ENCODE measurements at regions not wholly inside any gene's neighbourhood (a gene's known extent, or its start where the extent isn't known, plus 50 kb on each side); places are given as distances from the start of the nearest gene placed in this dataset.

DNA sequence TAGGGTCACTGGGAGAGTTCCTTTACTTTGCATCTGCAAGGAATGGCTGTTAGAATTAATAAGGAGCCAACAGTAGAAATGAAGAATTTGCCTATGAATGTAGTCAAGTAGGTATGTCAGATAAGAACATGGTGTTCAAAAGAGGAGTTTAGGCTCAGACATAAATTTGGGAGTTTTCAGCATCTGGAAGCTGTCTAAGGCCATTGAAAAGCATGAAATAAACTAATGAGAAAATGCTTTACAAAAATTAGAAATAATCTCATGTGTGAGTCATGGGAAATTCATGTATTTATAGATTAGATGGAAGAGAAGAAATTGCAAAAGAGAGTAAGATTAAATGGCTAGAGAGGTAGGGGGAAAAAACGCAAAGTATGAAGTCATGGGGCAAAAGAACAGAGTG, 201.9 kb downstream of the DIPK2A start:
- Histone ChIP-seq H3K9me3 (no peaks in the 10 kb centered on the region), H3K36me3 (no peaks in the 10 kb centered on the region), H3K27ac (no peak overlapping the region), H3K9ac (ENCODE audit: low read depth in 2 of 2, low read length in 2 of 2) (no peak overlapping the region), H3K27me3 (no peaks in the 10 kb centered on the region), H3K4me1 (no peaks in the 10 kb centered on the region), H3K4me3 (no peak overlapping the region)
- intact Hi-C loops (cut with DNase I): no loop called here
- TF ChIP-seq, protein P1, sequence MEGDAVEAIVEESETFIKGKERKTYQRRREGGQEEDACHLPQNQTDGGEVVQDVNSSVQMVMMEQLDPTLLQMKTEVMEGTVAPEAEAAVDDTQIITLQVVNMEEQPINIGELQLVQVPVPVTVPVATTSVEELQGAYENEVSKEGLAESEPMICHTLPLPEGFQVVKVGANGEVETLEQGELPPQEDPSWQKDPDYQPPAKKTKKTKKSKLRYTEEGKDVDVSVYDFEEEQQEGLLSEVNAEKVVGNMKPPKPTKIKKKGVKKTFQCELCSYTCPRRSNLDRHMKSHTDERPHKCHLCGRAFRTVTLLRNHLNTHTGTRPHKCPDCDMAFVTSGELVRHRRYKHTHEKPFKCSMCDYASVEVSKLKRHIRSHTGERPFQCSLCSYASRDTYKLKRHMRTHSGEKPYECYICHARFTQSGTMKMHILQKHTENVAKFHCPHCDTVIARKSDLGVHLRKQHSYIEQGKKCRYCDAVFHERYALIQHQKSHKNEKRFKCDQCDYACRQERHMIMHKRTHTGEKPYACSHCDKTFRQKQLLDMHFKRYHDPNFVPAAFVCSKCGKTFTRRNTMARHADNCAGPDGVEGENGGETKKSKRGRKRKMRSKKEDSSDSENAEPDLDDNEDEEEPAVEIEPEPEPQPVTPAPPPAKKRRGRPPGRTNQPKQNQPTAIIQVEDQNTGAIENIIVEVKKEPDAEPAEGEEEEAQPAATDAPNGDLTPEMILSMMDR (IDR thresholded peaks at IDR 0.05): no peak
- no peak for DNase-seq

- Histone ChIP-seq H3K4me1 (no peaks in the 10 kb centered on the region), H3K4me3 (no peak overlapping the region), H3K9ac (ENCODE audit: low read depth in 2 of 2, low read length in 2 of 2) (no peak overlapping the region), H3K36me3 (no peaks in the 10 kb centered on the region), H3K27me3 (no peaks in the 10 kb centered on the region), H3K9me3 (no peaks in the 10 kb centered on the region), H3K27ac (no peak overlapping the region)
- intact Hi-C loops (cut with DNase I): no loop called here
- no peak for DNase-seq
- TF ChIP-seq, protein P1 (IDR thresholded peaks at IDR 0.05): no peak
Measured at GRCh38 chr3:144175644-144176425, 204.2 kb downstream of the DIPK2A start.

- intact Hi-C loops (cut with DNase I): no loop called here
- no peaks in the 10 kb centered on the region for H3K4me1 ChIP-seq
- no peak overlapping the region for H3K9ac ChIP-seq (ENCODE audit: low read depth in 2 of 2, low read length in 2 of 2)
- no peak overlapping the region for H3K4me3 ChIP-seq
- no peak for DNase-seq
- no peak overlapping the region for H3K27ac ChIP-seq
- H3K27me3 ChIP-seq: no peaks in the 10 kb centered on the region
- TF ChIP-seq, protein P1 (IDR thresholded peaks at IDR 0.05): no peak
- no peaks in the 10 kb centered on the region for H3K9me3 ChIP-seq
- no peaks in the 10 kb centered on the region for H3K36me3 ChIP-seq
Measured at GRCh38 chr3:144177649-144178048, 206.0 kb downstream of the DIPK2A start.

- TF ChIP-seq, protein P1 (IDR thresholded peaks at IDR 0.05): no peak
- H3K4me1 ChIP-seq: no peaks in the 10 kb centered on the region
- H3K9ac ChIP-seq (ENCODE audit: low read depth in 2 of 2, low read length in 2 of 2): no peak overlapping the region
- no peak overlapping the region for H3K27ac ChIP-seq
- no peak overlapping the region for H3K4me3 ChIP-seq
- H3K36me3 ChIP-seq: no peaks in the 10 kb centered on the region
- intact Hi-C loops (cut with DNase I): no loop called here
- H3K9me3 ChIP-seq: no peaks in the 10 kb centered on the region
- no peaks in the 10 kb centered on the region for H3K27me3 ChIP-seq
- DNase-seq: no peak
Measured at GRCh38 chr3:144178607-144179006, 207.0 kb downstream of the DIPK2A start.

- H3K4me3 ChIP-seq: no peak overlapping the region
- DNase-seq: no peak
- no peaks in the 10 kb centered on the region for H3K36me3 ChIP-seq
- TF ChIP-seq, protein P1 (IDR thresholded peaks at IDR 0.05): no peak
- peaks cover 5% of the 10 kb centered on the region for H3K9me3 ChIP-seq
- intact Hi-C loops (cut with DNase I): no loop called here
- H3K4me1 ChIP-seq: no peaks in the 10 kb centered on the region
- H3K27me3 ChIP-seq: no peaks in the 10 kb centered on the region
- no peak overlapping the region for H3K27ac ChIP-seq
- no peak overlapping the region for H3K9ac ChIP-seq (ENCODE audit: low read depth in 2 of 2, low read length in 2 of 2)
Measured at GRCh38 chr3:144181062-144181461, 209.4 kb downstream of the DIPK2A start.

All from colonic mucosa (tissue), 4 donors.